Spleen (tissue), 7 donors: ENCODE measurements at regions not wholly inside any gene's neighbourhood (a gene's known extent, or its start where the extent isn't known, plus 50 kb on each side); places are given as distances from the start of the nearest gene placed in this dataset.

Experiments used
- POLR2A ChIP-seq, 3 donors: fragments of 450-650 bp; IDR thresholded peaks; one replicate each; pipeline ENCODE4 v1.5.1; 2017; ENCODE audit warnings: antibody characterized with exemption in 3 of 3, mild to moderate bottlenecking in 1 of 3
- POLR2AphosphoS5 ChIP-seq, 3 donors: sonication (generic); formaldehyde crosslinking; IDR thresholded peaks; one replicate each; pipeline ENCODE4 v1.5.1; 2017; ENCODE audit warnings: antibody characterized with exemption in 3 of 3
- TF ChIP-seq, protein P1 (sequence below), 11 experiments: fragments of 200-600 bp in 7 of 11; fragments of 450-650 bp in 4 of 11; sonication (generic) in 4 of 11; IDR thresholded peaks in 8 of 11; conservative IDR thresholded peaks in 3 of 11; 1 replicate in 7 of 11; 2 replicates in 4 of 11; pipeline versions ENCODE4 v1.4.0 to v1.8.0; 2016 to 2021; ENCODE audit warnings: antibody characterized with exemption in 11 of 11, inconsistent platforms in 4 of 11, mild to moderate bottlenecking in 1 of 11
- donor health status: DM: no; HTN: no; CAD: no; lungs with moderate emphysema.
- donor health status: DM: no; HTN: no; CAD: no.
- donor health status: DM: no; HTN: no; CAD: no.

DNA sequence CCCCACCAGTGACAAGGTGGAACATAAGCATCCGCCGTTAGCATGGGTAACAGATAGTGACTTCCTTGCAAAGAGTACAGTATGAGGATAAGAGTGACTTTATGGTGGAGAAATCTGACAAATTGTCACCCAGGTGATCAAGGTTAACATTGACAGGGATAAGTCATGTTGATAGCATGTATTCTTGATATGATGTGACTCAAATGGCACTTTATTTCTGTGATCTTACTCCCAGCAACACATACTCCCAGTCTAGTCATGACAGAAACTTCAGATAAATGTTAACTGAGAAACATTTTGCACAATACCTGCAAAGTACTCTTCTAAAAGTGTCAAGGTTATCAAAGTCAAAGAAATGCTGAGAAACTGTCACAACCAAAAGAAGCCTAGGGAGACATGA lies 588.6 kb upstream of the KIF2B start:
- TF ChIP-seq, protein P1, sequence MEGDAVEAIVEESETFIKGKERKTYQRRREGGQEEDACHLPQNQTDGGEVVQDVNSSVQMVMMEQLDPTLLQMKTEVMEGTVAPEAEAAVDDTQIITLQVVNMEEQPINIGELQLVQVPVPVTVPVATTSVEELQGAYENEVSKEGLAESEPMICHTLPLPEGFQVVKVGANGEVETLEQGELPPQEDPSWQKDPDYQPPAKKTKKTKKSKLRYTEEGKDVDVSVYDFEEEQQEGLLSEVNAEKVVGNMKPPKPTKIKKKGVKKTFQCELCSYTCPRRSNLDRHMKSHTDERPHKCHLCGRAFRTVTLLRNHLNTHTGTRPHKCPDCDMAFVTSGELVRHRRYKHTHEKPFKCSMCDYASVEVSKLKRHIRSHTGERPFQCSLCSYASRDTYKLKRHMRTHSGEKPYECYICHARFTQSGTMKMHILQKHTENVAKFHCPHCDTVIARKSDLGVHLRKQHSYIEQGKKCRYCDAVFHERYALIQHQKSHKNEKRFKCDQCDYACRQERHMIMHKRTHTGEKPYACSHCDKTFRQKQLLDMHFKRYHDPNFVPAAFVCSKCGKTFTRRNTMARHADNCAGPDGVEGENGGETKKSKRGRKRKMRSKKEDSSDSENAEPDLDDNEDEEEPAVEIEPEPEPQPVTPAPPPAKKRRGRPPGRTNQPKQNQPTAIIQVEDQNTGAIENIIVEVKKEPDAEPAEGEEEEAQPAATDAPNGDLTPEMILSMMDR (IDR thresholded peaks at IDR 0.05 in 8 of 11, conservative IDR thresholded peaks at IDR 0.05 in 3 of 11) = no peak
- TF ChIP-seq POLR2A (IDR thresholded peaks at IDR 0.05) (no peak), POLR2AphosphoS5 (IDR thresholded peaks at IDR 0.05) (no peak)
